Heart right ventricle (tissue), 16 donors: ENCODE measurements at regions not wholly inside any gene's neighbourhood (a gene's known extent, or its start where the extent isn't known, plus 50 kb on each side); places are given as distances from the start of the nearest gene placed in this dataset.

Experiments used
- ATAC-seq, 8 donors: fragments of 200-7000 bp; cut with Tn5 transposase; one replicate each; pipeline ENCODE4 v1.9.1; 2020; ENCODE audit warnings: mild to moderate bottlenecking in 8 of 8, moderate library complexity in 8 of 8, moderate number of reproducible peaks in 1 of 8
- DNase-seq, 2 donors: peaks; one replicate each; pipeline ENCODE4 v3.0.0-alpha.2; 2020
- H3K27ac ChIP-seq, 10 donors: fragments of 200-600 bp; sonication (generic) in 2 of 10; one replicate each; pipeline versions ENCODE4 v1.5.0 to v1.8.0; 2020 to 2022; ENCODE audit warnings: mild to moderate bottlenecking in 3 of 10
- H3K27me3 ChIP-seq, 7 donors: fragments of 200-600 bp; one replicate each; pipeline ENCODE4 v1.8.0; 2021 to 2022; ENCODE audit warnings: mild to moderate bottlenecking in 2 of 7
- H3K36me3 ChIP-seq, 9 donors: fragments of 200-600 bp; sonication (generic) in 1 of 9; one replicate each; pipeline versions ENCODE4 v1.5.0 to v1.8.0; 2020 to 2022; ENCODE audit warnings: mild to moderate bottlenecking in 2 of 9
- H3K4me1 ChIP-seq, 9 donors: fragments of 200-600 bp; sonication (generic) in 1 of 9; one replicate each; pipeline versions ENCODE4 v1.5.0 to v1.8.0; 2020 to 2022; ENCODE audit warnings: mild to moderate bottlenecking in 4 of 9
- H3K4me3 ChIP-seq, 10 donors: fragments of 200-600 bp; sonication (generic) in 2 of 10; one replicate each; pipeline versions ENCODE4 v1.5.0 to v1.8.0; 2020 to 2022; ENCODE audit warnings: mild to moderate bottlenecking in 7 of 10, moderate library complexity in 2 of 10
- H3K9me3 ChIP-seq, 11 donors: fragments of 200-600 bp in 10 of 11; sonication (generic) in 2 of 11; one replicate each; pipeline versions ENCODE4 v1.5.0 to v1.8.0; 2013 to 2022; ENCODE audit warnings: mild to moderate bottlenecking in 2 of 11, control low read depth in 1 of 11, moderate library complexity in 1 of 11
- WGBS, 2 donors: extraction: QIAGEN DNeasy Blood & Tissue Kit; methylation state at CpG; one replicate each; pipeline ENCODE4 v1.1.7; 2013; ENCODE audit warnings: inconsistent platforms in 1 of 2; 5-methylcytosine and 5-hydroxymethylcytosine counted together
- intact Hi-C, 10 donors: fragments of 100-400 bp; cut with DNase I; formaldehyde crosslinking; loops; one replicate each; pipeline versions ENCODE4 v1.11.1 to v1.14.2; 2022
- TF ChIP-seq, protein P1 (sequence below), 9 donors: fragments of 200-600 bp; sonication (generic) in 2 of 9; IDR thresholded peaks; one replicate each; pipeline versions ENCODE4 v1.5.0 to v1.8.0; 2021 to 2022; ENCODE audit warnings: antibody characterized with exemption in 9 of 9, mild to moderate bottlenecking in 5 of 9, moderate library complexity in 1 of 9
- donor health status: Arrhythmogenic right ventricular cardiomyopathy.
- donor health status: ischemic (EF 13 %, LVEDD 7.1; RV severe dilation, severe dysfunction).
- donor health status: healthy with polysubstance abuse.
- donor health status: DM: no; HTN: yes; CAD: no.
- donor health status: DM: no; HTN: no; CAD: no.
- donor health status: ischemic (EF 25% LVEDD 6.9; RV normal size, moderate dysfunction).
- donor health status: ischemic (EF 25% LVEDD 5.7; RV mildly dilated, moderate dysfunction).
- donor health status: healthy.
- donor health status: DM: yes; HTN: yes; CAD: no.
- donor health status: Ischemic cardiomyopathy.
- donor health status: ischemic (EF 35%, LVEDD 5.7; RV mildly dilated, moderate dysfunction).
- donor health status: nonischemic (EF 11% LVEDD 7.7; RV severe dilation, severe dysfunction).
- donor health status: DM: yes; HTN: yes; CAD: no.
- donor health status: PGD.
- donor health status: ischemic (EF 29% LVEDD 5.4; RV normal size, mild dysfunction).
- donor health status: nonischemic (EF 23%, LVEDD 6.1; RV moderate dilation, normal function).

DNA sequence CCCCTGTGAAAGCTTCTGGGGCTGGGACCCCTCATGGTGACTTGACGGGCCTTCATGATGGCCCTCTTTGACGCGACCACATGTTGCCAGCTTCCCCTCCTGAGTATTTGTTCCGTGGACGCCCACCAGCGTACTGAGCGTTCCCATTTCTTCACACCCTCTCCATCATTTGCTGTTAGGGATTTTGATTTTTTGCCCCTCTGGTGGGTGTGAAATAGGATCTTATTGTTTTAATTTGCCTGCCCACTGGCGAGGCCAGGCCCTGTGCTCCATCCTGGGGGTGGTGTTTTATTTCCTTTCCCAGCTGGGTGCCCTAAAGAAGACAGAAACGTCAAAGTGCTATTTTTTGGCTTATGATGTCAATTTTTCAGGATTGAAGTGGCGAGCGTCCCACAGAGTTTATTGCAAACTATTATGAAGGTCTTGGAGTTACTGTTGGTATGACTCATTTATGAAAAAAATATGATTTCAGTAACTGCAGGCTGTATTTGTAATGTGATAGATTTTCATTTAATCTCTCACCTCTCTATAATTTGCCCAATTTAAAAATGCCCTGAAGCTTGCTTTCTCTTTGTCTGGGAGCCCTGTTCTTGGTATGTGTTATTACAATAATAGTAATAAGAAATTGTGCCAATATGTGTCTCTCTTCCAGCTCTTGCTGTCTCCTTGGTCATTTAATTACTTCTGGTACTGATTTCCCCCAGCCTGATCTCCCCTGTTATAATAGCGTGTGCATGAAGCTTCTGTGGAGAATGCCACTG, 99.6 kb downstream of the SLC25A47 start:
- TF ChIP-seq, protein P1, sequence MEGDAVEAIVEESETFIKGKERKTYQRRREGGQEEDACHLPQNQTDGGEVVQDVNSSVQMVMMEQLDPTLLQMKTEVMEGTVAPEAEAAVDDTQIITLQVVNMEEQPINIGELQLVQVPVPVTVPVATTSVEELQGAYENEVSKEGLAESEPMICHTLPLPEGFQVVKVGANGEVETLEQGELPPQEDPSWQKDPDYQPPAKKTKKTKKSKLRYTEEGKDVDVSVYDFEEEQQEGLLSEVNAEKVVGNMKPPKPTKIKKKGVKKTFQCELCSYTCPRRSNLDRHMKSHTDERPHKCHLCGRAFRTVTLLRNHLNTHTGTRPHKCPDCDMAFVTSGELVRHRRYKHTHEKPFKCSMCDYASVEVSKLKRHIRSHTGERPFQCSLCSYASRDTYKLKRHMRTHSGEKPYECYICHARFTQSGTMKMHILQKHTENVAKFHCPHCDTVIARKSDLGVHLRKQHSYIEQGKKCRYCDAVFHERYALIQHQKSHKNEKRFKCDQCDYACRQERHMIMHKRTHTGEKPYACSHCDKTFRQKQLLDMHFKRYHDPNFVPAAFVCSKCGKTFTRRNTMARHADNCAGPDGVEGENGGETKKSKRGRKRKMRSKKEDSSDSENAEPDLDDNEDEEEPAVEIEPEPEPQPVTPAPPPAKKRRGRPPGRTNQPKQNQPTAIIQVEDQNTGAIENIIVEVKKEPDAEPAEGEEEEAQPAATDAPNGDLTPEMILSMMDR (IDR thresholded peaks at IDR 0.05) = no peak
- H3K27me3 ChIP-seq = no peaks in the 10 kb centered on the region
- H3K4me3 ChIP-seq = no peak overlapping the region
- ATAC-seq (no peak), DNase-seq (no peak)
- intact Hi-C loops = no loop called here
- H3K27ac ChIP-seq = no peak overlapping the region
- H3K4me1 ChIP-seq = peaks cover 0 to 18% (median 0%) of the 10 kb centered on the region in 9 donors
- H3K9me3 ChIP-seq = no peaks in the 10 kb centered on the region
- WGBS, 2 donors = 89 to 93% methylated on average over 12 of the region's 12 CpGs
- H3K36me3 ChIP-seq = no peaks in the 10 kb centered on the region

DNA sequence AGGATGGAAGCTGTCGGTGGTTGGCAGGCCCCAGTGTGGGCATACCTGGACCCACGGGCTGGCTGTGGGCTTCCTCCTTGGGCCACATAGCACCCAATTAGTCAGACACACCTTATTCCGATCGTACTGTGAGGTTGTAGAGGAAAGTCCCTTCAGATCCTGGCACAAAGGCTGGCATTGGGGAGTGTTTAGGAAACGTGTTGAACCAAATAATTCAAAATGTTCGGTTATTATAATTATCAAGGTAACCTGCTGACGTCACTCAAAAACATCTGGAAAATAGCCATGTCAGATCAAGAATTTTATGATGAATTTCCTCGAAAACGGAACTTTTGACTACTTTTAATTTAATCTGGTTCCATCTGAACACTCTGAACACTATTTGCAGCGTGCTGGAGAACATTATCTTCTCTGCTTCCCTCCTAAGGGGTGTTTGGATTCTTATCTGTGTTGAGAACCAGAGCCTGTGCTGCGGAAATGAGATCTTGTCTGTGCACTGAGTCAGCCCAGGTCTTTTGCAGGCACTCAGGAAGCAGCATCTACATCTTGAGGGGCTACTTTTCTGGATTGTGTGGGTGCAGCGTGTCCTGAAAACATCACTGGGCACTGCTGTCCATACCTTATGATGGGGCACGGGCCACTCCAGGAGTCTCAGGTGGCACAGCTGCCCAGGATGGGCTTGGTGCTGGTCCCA, 100.3 kb downstream of the SLC25A47 start:
- intact Hi-C loops = no loop called here
- peaks cover 0 to 18% (median 0%) of the 10 kb centered on the region in 9 donors for H3K4me1 ChIP-seq
- TF ChIP-seq, protein P1 (IDR thresholded peaks at IDR 0.05) = no peak

DNA sequence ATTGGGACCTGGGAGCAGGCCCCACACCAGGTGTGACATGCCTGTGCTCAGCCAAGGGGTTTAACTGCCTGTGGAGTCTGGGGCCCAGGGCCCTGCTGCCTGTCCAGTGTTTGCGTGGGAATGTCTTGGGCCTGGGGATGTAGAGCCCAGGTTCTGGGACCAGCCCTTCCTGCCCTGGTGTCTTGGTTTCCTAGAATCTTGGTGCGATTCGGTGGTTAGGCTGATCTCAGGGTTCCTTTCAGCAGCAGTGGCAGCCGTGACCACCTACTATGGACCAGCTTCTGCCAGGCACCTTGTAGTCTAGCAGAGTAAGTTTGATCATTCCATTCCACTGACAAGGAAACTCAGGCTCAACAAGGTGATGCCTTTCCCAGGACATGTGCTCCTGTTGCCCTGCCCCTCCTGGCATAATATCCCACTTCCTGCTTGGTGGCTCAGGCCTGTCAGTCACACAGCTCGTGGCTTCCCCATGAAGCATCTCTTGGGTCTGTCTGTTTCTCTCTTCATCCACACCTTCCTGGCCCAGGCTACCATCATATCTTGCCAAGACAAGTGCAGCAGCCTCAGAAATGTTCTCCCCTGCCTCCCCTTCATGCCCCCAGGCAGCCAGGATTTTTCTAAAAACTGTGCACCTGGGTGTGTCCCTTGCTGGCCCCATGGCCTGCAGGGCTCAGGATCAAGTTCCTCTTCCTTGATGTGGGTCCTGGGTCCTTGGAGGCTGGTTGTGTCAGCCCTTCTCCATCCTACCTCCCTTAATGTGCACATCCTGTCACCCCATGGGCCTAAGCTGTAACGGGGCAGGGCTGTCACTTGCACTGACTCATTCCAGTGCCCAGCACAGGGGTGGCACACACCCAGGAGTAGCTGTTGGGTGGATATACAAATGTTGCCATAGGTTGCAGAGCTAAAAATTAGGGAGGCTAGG, 101.6 kb downstream of the SLC25A47 start:
- Histone ChIP-seq H3K4me1 (peaks cover 0 to 18% (median 0%) of the 10 kb centered on the region in 9 donors), H3K9me3 (no peaks in the 10 kb centered on the region), H3K27me3 (no peaks in the 10 kb centered on the region), H3K4me3 (no peak overlapping the region), H3K27ac (no peak overlapping the region), H3K36me3 (peaks cover 0 to 4% (median 0%) of the 10 kb centered on the region in 9 donors)
- DNase-seq (no peak), ATAC-seq (peak in 1 of 8 donors; percentile 32)
- 74 to 79% methylated on average over 6 of the region's 6 CpGs for WGBS, 2 donors
- intact Hi-C loops = no loop called here
- TF ChIP-seq, protein P1 (IDR thresholded peaks at IDR 0.05) = no peak

More for the DNA sequence above, 100.3 kb downstream of the SLC25A47 start:
- Histone ChIP-seq H3K9me3 (no peaks in the 10 kb centered on the region), H3K36me3 (no peaks in the 10 kb centered on the region), H3K27ac (no peak overlapping the region), H3K4me3 (no peak overlapping the region), H3K27me3 (no peaks in the 10 kb centered on the region)
- 82 to 90% methylated on average over 13 of the region's 13 CpGs for WGBS, 2 donors
- DNase-seq (no peak), ATAC-seq (no peak)

DNA sequence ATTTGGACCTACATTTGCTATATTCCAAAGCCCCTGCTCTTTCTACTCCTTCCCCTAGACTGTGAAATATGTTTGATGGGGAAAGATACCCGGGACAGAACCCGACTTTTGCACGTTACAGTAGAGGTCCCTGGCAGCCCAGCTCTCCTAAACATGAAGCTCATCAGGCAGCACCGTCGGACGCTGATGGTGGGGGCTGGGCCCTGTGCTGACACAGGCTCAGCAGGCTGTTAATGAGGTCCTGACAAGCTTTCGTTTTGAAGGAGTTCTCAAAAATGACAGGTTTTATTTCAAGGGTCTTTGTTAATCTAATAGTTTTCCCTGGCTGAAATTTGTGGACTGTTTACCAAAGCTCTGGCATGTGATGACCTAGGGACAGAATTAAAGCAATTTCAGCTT, 102.3 kb downstream of the SLC25A47 start:
- H3K9me3 ChIP-seq = no peaks in the 10 kb centered on the region
- H3K27ac ChIP-seq = no peak overlapping the region
- H3K36me3 ChIP-seq = peaks cover 0 to 4% (median 0%) of the 10 kb centered on the region in 9 donors
- DNase-seq (no peak), ATAC-seq (no peak)
- peaks cover 0 to 18% (median 0%) of the 10 kb centered on the region in 9 donors for H3K4me1 ChIP-seq
- intact Hi-C loops = no loop called here
- H3K4me3 ChIP-seq = no peak overlapping the region
- no peaks in the 10 kb centered on the region for H3K27me3 ChIP-seq
- WGBS, 2 donors = 75 to 77% methylated on average over 7 of the region's 7 CpGs
- TF ChIP-seq, protein P1 (IDR thresholded peaks at IDR 0.05) = no peak
